GM23248 (cell line): ENCODE measurements at regions not wholly inside any gene's neighbourhood (a gene's known extent, or its start where the extent isn't known, plus 50 kb on each side); places are given as distances from the start of the nearest gene placed in this dataset.

Experiments
- DNase-seq: peaks from one replicate; pipeline ENCODE4 v3.0.0-alpha.2; 2015
- H2AFZ ChIP-seq: fragments of 200-600 bp; sonication (generic); 2 replicates; pipeline ENCODE4 v1.6.1; 2016; ENCODE audit warnings: antibody characterized with exemption
- H3F3A ChIP-seq: fragments of 200-600 bp; sonication (generic); 2 replicates; pipeline ENCODE4 v1.6.1; 2016; ENCODE audit warnings: mild to moderate bottlenecking, antibody characterized with exemption, mixed run types; ENCODE audit not compliant: insufficient read depth
- H3K27ac ChIP-seq: fragments of 200-600 bp; sonication (generic); 2 replicates; pipeline ENCODE4 v1.5.1; 2016; ENCODE audit warnings: mild to moderate bottlenecking
- H3K27me3 ChIP-seq: fragments of 200-600 bp; sonication (generic); replicated peaks from 2 replicates; pipeline ENCODE4 v1.6.1; 2016; ENCODE audit warnings: mild to moderate bottlenecking; ENCODE audit not compliant: insufficient read depth
- H3K36me3 ChIP-seq: fragments of 200-600 bp; sonication (generic); 2 replicates; pipeline ENCODE4 v1.6.1; 2016; ENCODE audit warnings: low read depth, mild to moderate bottlenecking
- H3K4me1 ChIP-seq: fragments of 200-600 bp; sonication (generic); 2 replicates; pipeline ENCODE4 v1.6.1; 2016; ENCODE audit warnings: mild to moderate bottlenecking; ENCODE audit not compliant: insufficient read depth
- H3K4me2 ChIP-seq: fragments of 200-600 bp; sonication (generic); one replicate; pipeline ENCODE4 v1.6.1; 2016; ENCODE audit warnings: mild to moderate bottlenecking; ENCODE audit not compliant: unreplicated experiment
- H3K4me3 ChIP-seq: fragments of 200-600 bp; sonication (generic); 2 replicates; pipeline ENCODE4 v1.5.1; 2016; ENCODE audit warnings: mild to moderate bottlenecking
- H3K79me2 ChIP-seq: fragments of 200-600 bp; sonication (generic); 2 replicates; pipeline ENCODE4 v1.6.1; 2016; ENCODE audit warnings: mild to moderate bottlenecking; ENCODE audit not compliant: insufficient read depth
- H3K9ac ChIP-seq: fragments of 200-600 bp; sonication (generic); 2 replicates; pipeline ENCODE4 v1.6.1; 2016; ENCODE audit warnings: mild to moderate bottlenecking
- H3K9me2 ChIP-seq: fragments of 200-600 bp; sonication (generic); 2 replicates; pipeline ENCODE4 v1.6.1; 2016; ENCODE audit warnings: mixed run types, mild to moderate bottlenecking, moderate library complexity; ENCODE audit not compliant: insufficient read depth
- H3K9me3 ChIP-seq: fragments of 200-600 bp; sonication (generic); one replicate; pipeline ENCODE4 v1.6.1; 2017; ENCODE audit warnings: low read depth
- H4K20me1 ChIP-seq: fragments of 200-600 bp; sonication (generic); 2 replicates; pipeline ENCODE4 v1.6.0; 2016; ENCODE audit not compliant: insufficient read depth
- EZH2 ChIP-seq: fragments of 200-600 bp; sonication (generic); IDR thresholded peaks from 2 replicates; pipeline ENCODE4 v1.6.1; 2018; ENCODE audit warnings: antibody characterized with exemption, mild to moderate bottlenecking; ENCODE audit not compliant: insufficient read depth, poor library complexity, severe bottlenecking
- EZH2phosphoT487 ChIP-seq: fragments of 200-600 bp; sonication (generic); IDR thresholded peaks from 2 replicates; pipeline ENCODE4 v1.6.1; 2018; ENCODE audit warnings: antibody characterized with exemption, moderate library complexity, mild to moderate bottlenecking, low read depth; ENCODE audit not compliant: insufficient read depth
- WGBS, 2 experiments: methylation state at CpG; one replicate each; pipeline ENCODE4 v1.1.6; 2015 to 2017; ENCODE audit warnings: low lambda C conversion rate in 2 of 2, low coverage in 1 of 2; ENCODE audit errors: missing lambda C conversion rate in 2 of 2; 5-methylcytosine and 5-hydroxymethylcytosine counted together
- in situ Hi-C: fragments of 300-500 bp; cut with MboI; formaldehyde crosslinking; loops from 2 replicates; pipeline ENCODE4 v1.15.0; 2020

- Histone ChIP-seq H3K4me3 (no peak overlapping the region), H2AFZ (no peak overlapping the region), H3K4me1 (peaks cover 8% of the 10 kb centered on the region), H3K9me3 (no peaks in the 10 kb centered on the region), H3K79me2 (no peaks in the 10 kb centered on the region), H3K27ac (no peak overlapping the region), H3K36me3 (no peaks in the 10 kb centered on the region), H3K4me2 (no peak overlapping the region), H3F3A (peaks cover 9% of the 10 kb centered on the region; the same call in 1 of the 2 replicates), H4K20me1 (no peaks in the 10 kb centered on the region), H3K9ac (no peak overlapping the region), H3K9me2 (no peaks in the 10 kb centered on the region), H3K27me3 (0 out of 2 replicates have a peak, but pooled peaks cover 5% of the 10 kb centered on the region)
- TF ChIP-seq EZH2 (no peak), EZH2phosphoT487 (no peak)
- WGBS, 2 experiments = 81 to 88% methylated on average over 38 to 42 of the region's 42 CpGs
- no peak for DNase-seq
- in situ Hi-C loops = no loop called here
These were observed 115.2 kb upstream of the PITRM1 start for GRCh38 chr10:3287572-3288445.

DNA sequence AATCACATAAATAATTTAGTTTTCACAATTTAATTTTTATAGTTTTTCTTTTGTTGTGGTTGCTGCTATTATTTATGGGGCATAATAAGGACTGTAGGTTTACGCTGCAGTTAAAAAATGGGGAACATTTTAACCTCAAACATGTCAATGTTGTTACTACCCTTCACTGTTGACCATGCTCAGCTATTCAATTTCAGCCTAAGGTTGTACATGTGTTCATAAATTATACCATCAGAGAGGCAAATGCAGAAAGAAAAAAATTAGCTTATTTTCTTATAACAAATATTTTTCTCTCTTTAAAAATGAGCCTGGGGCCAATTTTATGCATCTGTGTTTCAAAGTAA lies 110.1 kb upstream of the PITRM1 start:
- Histone ChIP-seq H3F3A (no peaks in the 10 kb centered on the region), H3K9me2 (no peaks in the 10 kb centered on the region), H4K20me1 (no peaks in the 10 kb centered on the region), H3K9ac (no peak overlapping the region), H3K9me3 (no peaks in the 10 kb centered on the region), H3K27me3 (peaks cover 29% of the 10 kb centered on the region), H2AFZ (no peak overlapping the region), H3K4me3 (no peak overlapping the region), H3K36me3 (no peaks in the 10 kb centered on the region), H3K4me2 (no peak overlapping the region), H3K79me2 (no peaks in the 10 kb centered on the region), H3K27ac (no peak overlapping the region), H3K4me1 (no peaks in the 10 kb centered on the region)
- WGBS, 2 experiments = 93 to 96% methylated on average over 1 of the region's 1 CpG
- TF ChIP-seq EZH2 (no peak), EZH2phosphoT487 (no peak)
- no peak for DNase-seq
- in situ Hi-C loops = no loop called here

GRCh38 chr10:3281941-3282673 lies 109.5 kb upstream of the PITRM1 start:
- H3K4me3 ChIP-seq = no peak overlapping the region
- H3K4me1 ChIP-seq = no peaks in the 10 kb centered on the region
- H2AFZ ChIP-seq = no peak overlapping the region
- H3K4me2 ChIP-seq = no peak overlapping the region
- WGBS, 2 experiments = 47 to 50% methylated on average over 7 of the region's 7 CpGs
- no peaks in the 10 kb centered on the region for H3F3A ChIP-seq
- H3K27me3 ChIP-seq = peaks cover 35% of the 10 kb centered on the region
- no peaks in the 10 kb centered on the region for H3K9me2 ChIP-seq
- H3K36me3 ChIP-seq = no peaks in the 10 kb centered on the region
- H4K20me1 ChIP-seq = no peaks in the 10 kb centered on the region
- H3K79me2 ChIP-seq = no peaks in the 10 kb centered on the region
- H3K9me3 ChIP-seq = no peaks in the 10 kb centered on the region
- in situ Hi-C loops = no loop called here
- H3K27ac ChIP-seq = no peak overlapping the region
- TF ChIP-seq EZH2 = no peak
- no peak for DNase-seq
- H3K9ac ChIP-seq = no peak overlapping the region

- Histone ChIP-seq H2AFZ (no peak overlapping the region), H3F3A (no peaks in the 10 kb centered on the region), H3K4me3 (no peak overlapping the region), H3K9ac (no peak overlapping the region), H3K27me3 (peaks cover 33% of the 10 kb centered on the region), H3K79me2 (no peaks in the 10 kb centered on the region), H3K9me2 (no peaks in the 10 kb centered on the region), H3K4me1 (no peaks in the 10 kb centered on the region), H4K20me1 (no peaks in the 10 kb centered on the region), H3K27ac (no peak overlapping the region), H3K36me3 (no peaks in the 10 kb centered on the region), H3K4me2 (no peak overlapping the region), H3K9me3 (no peaks in the 10 kb centered on the region)
- WGBS, 2 experiments = 74 to 79% methylated on average over 2 of the region's 2 CpGs
- TF ChIP-seq EZH2phosphoT487 (no peak), EZH2 (no peak)
- DNase-seq = no peak
- in situ Hi-C loops = no loop called here
These were observed 106.2 kb upstream of the PITRM1 start for GRCh38 chr10:3278771-3279170.
